T-cell (primary cell): ENCODE measurements at regions not wholly inside any gene's neighbourhood (a gene's known extent, or its start where the extent isn't known, plus 50 kb on each side); places are given as distances from the start of the nearest gene placed in this dataset.
"Not testable (repeated sequence)": the region's sequence is repeated elsewhere in the genome, so short reads cannot be mapped to it uniquely, and the experiment has no call there.

Experiments used
- ATAC-seq, 4 experiments: fragments of 200-7000 bp in 3 of 4; fragments of 150-1000 bp in 1 of 4; cut with Tn5 transposase; replicated peaks in 1 of 4; 1 replicate in 3 of 4; 2 replicates in 1 of 4; pipeline ENCODE4 v1.10.0; 2021; ENCODE audit warnings: moderate library complexity in 3 of 4, mild to moderate bottlenecking in 2 of 4, moderate number of reproducible peaks in 1 of 4
- CTCF ChIA-PET, 2 donors: fragments of 300-600 bp; sonication (Branson Sonifier 250); formaldehyde crosslinking; loops; one replicate each; lab custom pipeline; 2022; ENCODE audit warnings: antibody characterized with exemption in 2 of 2; lab: Charles Lee
- POLR2A ChIA-PET, 2 donors: fragments of 300-600 bp; sonication (Branson Sonifier 250); formaldehyde crosslinking; loops; one replicate each; lab custom pipeline; 2022; ENCODE audit warnings: antibody characterized with exemption in 2 of 2; lab: Charles Lee
- DNase-seq, 35 experiments: peaks; one replicate each; pipeline versions ENCODE4 v3.0.0 to v3.0.0-alpha.2; 2013 to 2023
- H3K27ac ChIP-seq: one replicate; pipeline ENCODE4 v1.5.1; 2013; ENCODE audit warnings: low read length
- H3K27me3 ChIP-seq, 2 experiments: replicated peaks in 1 of 2; 1 replicate in 1 of 2; 2 replicates in 1 of 2; pipeline versions ENCODE4 v1.6.1 to v1.7.0; 2013; ENCODE audit warnings: low read length in 1 of 2, mixed read lengths in 1 of 2; ENCODE audit not compliant: control insufficient read depth in 2 of 2, insufficient read depth in 2 of 2; ENCODE audit errors: extremely low read depth in 1 of 2
- H3K36me3 ChIP-seq, 2 donors: 1 replicate in 1 of 2; 2 replicates in 1 of 2; pipeline versions ENCODE4 v1.6.1 to v1.7.0; 2013; ENCODE audit warnings: low read length in 1 of 2; ENCODE audit not compliant: control insufficient read depth in 2 of 2, insufficient read depth in 1 of 2; ENCODE audit errors: extremely low read depth in 1 of 2
- H3K4me1 ChIP-seq, 2 experiments: 1 replicate in 1 of 2; 2 replicates in 1 of 2; pipeline versions ENCODE4 v1.6.1 to v1.7.0; 2013; ENCODE audit warnings: low read length in 2 of 2, mixed read lengths in 1 of 2; ENCODE audit not compliant: insufficient read depth in 2 of 2, control insufficient read depth in 1 of 2; ENCODE audit errors: extremely low read depth in 1 of 2
- H3K4me3 ChIP-seq, 2 donors: 1 replicate in 1 of 2; 2 replicates in 1 of 2; pipeline versions ENCODE4 v1.5.1 to v1.7.0; 2013; ENCODE audit warnings: mild to moderate bottlenecking in 2 of 2, low read length in 1 of 2, moderate library complexity in 1 of 2; ENCODE audit not compliant: control insufficient read depth in 1 of 2; ENCODE audit errors: extremely low read depth in 1 of 2
- H3K9me3 ChIP-seq: 2 replicates; pipeline ENCODE4 v1.7.0; 2013
- H3K27ac Mint-ChIP-seq, 2 donors: one replicate each; pipeline ENCODE4 v1.8.0; 2020 to 2021; ENCODE audit warnings: mild to moderate bottlenecking in 2 of 2, mixed read lengths in 2 of 2
- H3K27me3 Mint-ChIP-seq, 2 donors: one replicate each; pipeline ENCODE4 v1.8.0; 2021 to 2022; ENCODE audit warnings: mixed read lengths in 2 of 2
- H3K36me3 Mint-ChIP-seq: one replicate; pipeline ENCODE4 v1.8.0; 2021; ENCODE audit warnings: mixed read lengths
- H3K4me1 Mint-ChIP-seq, 3 donors: one replicate each; pipeline ENCODE4 v1.8.0; 2020 to 2022; ENCODE audit warnings: mixed read lengths in 3 of 3, mild to moderate bottlenecking in 1 of 3
- H3K4me3 Mint-ChIP-seq, 3 donors: one replicate each; pipeline ENCODE4 v1.8.0; 2020 to 2022; ENCODE audit warnings: mild to moderate bottlenecking in 3 of 3, mixed read lengths in 3 of 3, moderate library complexity in 3 of 3
- H3K9me3 Mint-ChIP-seq, 3 donors: one replicate each; pipeline ENCODE4 v1.8.0; 2020 to 2022; ENCODE audit warnings: mixed read lengths in 3 of 3
- WGBS: methylation state at CpG from one replicate; pipeline ENCODE4 v1.1.5; 2013; ENCODE audit warnings: missing lambda C conversion rate; ENCODE audit not compliant: insufficient coverage; 5-methylcytosine and 5-hydroxymethylcytosine counted together

GRCh38 chrX:85808217-85808616 is 239.1 kb downstream of the CHM start:
- ATAC-seq, result no peak
- no peaks in the 10 kb centered on the region for H3K36me3 ChIP-seq
- Mint-ChIP-seq H3K36me3 (no peaks in the 10 kb centered on the region), H3K27me3 (no peaks in the 10 kb centered on the region), H3K9me3 (peaks cover 17 to 23% (median 18%) of the 10 kb centered on the region in 3 donors), H3K4me3 (no peak overlapping the region), H3K4me1 (no peaks in the 10 kb centered on the region), H3K27ac (no peak overlapping the region)
- H3K4me1 ChIP-seq, result no peaks in the 10 kb centered on the region
- peaks cover 0 to 7% of the 10 kb centered on the region in 2 experiments for H3K27me3 ChIP-seq
- no peak overlapping the region for H3K4me3 ChIP-seq
- no peak overlapping the region for H3K27ac ChIP-seq
- WGBS, result 80% methylated on average over 2 of the region's 6 CpGs
- CTCF ChIA-PET, result no interaction called here
- H3K9me3 ChIP-seq, result peaks cover 3% of the 10 kb centered on the region
- POLR2A ChIA-PET, result interaction anchor here in 1 of 2 donors (0.6 kb wide), 1 partner anchor 296 kb away, joined by 3 read pairs; no protein-coding TSS in a partner anchor
- no peak for DNase-seq

GRCh38 chrX:85772391-85772790 is 275.0 kb downstream of the CHM start:
- H3K4me1 Mint-ChIP-seq, H3K27ac Mint-ChIP-seq, POLR2A ChIA-PET, H3K27me3 Mint-ChIP-seq, H3K36me3 ChIP-seq, DNase-seq, H3K27me3 ChIP-seq, ATAC-seq, H3K9me3 ChIP-seq, H3K4me3 Mint-ChIP-seq, H3K9me3 Mint-ChIP-seq, H3K4me1 ChIP-seq, CTCF ChIA-PET, H3K36me3 Mint-ChIP-seq, H3K27ac ChIP-seq, H3K4me3 ChIP-seq: not testable (repeated sequence)
- 75% methylated on average over 5 of the region's 8 CpGs for WGBS

GRCh38 chrX:85765651-85766050 is 281.7 kb downstream of the CHM start:
- Mint-ChIP-seq H3K4me1 (no peaks in the 10 kb centered on the region), H3K27me3 (peaks cover 0 to 7% of the 10 kb centered on the region in 2 donors), H3K9me3 (peaks cover 0 to 4% (median 0%) of the 10 kb centered on the region in 3 donors), H3K27ac (no peak overlapping the region), H3K36me3 (no peaks in the 10 kb centered on the region), H3K4me3 (no peak overlapping the region)
- DNase-seq, result no peak
- ChIA-PET CTCF (no interaction called here), POLR2A (no interaction called here)
- Histone ChIP-seq H3K27me3 (no peaks in the 10 kb centered on the region), H3K4me1 (no peaks in the 10 kb centered on the region), H3K4me3 (no peak overlapping the region), H3K27ac (no peak overlapping the region), H3K9me3 (no peaks in the 10 kb centered on the region), H3K36me3 (no peaks in the 10 kb centered on the region)
- ATAC-seq, result no peak
- no CpG with 5 or more reads among the region's 3 CpGs for WGBS

- DNase-seq, H3K36me3 Mint-ChIP-seq, H3K9me3 ChIP-seq, POLR2A ChIA-PET, H3K27ac ChIP-seq, H3K4me1 Mint-ChIP-seq, ATAC-seq, H3K4me1 ChIP-seq, H3K27me3 Mint-ChIP-seq, H3K27ac Mint-ChIP-seq, H3K4me3 Mint-ChIP-seq, H3K27me3 ChIP-seq, CTCF ChIA-PET, H3K36me3 ChIP-seq, H3K4me3 ChIP-seq: not testable (repeated sequence)
- no CpG with 5 or more reads among the region's 2 CpGs for WGBS
- peaks cover 4 to 12% (median 12%) of the 10 kb centered on the region in 3 donors for H3K9me3 Mint-ChIP-seq
Measured at GRCh38 chrX:85723025-85723424, 324.3 kb downstream of the CHM start.

- H3K27me3 ChIP-seq, H3K9me3 ChIP-seq, POLR2A ChIA-PET, H3K4me1 Mint-ChIP-seq, H3K36me3 Mint-ChIP-seq, H3K27ac ChIP-seq, H3K4me1 ChIP-seq, H3K27me3 Mint-ChIP-seq, DNase-seq, ATAC-seq, H3K27ac Mint-ChIP-seq, H3K4me3 Mint-ChIP-seq, H3K9me3 Mint-ChIP-seq, H3K36me3 ChIP-seq, CTCF ChIA-PET, H3K4me3 ChIP-seq: not testable (repeated sequence)
- WGBS, result no CpG with 5 or more reads among the region's 1 CpG
Measured at GRCh38 chrX:85703233-85703632, 323.8 kb upstream of the POF1B start.

GRCh38 chrX:85698921-85699320 is 319.5 kb upstream of the POF1B start:
- Mint-ChIP-seq H3K27me3 (peaks cover 0 to 8% of the 10 kb centered on the region in 2 donors), H3K4me1 (no peaks in the 10 kb centered on the region), H3K27ac (no peak overlapping the region), H3K36me3 (no peaks in the 10 kb centered on the region), H3K4me3 (no peak overlapping the region), H3K9me3 (peaks cover 3 to 13% (median 4%) of the 10 kb centered on the region in 3 donors)
- no CpG with 5 or more reads among the region's 5 CpGs for WGBS
- no peak overlapping the region for H3K27ac ChIP-seq
- no peak overlapping the region for H3K4me3 ChIP-seq
- H3K27me3 ChIP-seq, result no peaks in the 10 kb centered on the region
- DNase-seq, result no peak
- ChIA-PET POLR2A (interaction anchor here in 1 of 2 donors (0.6 kb wide), 1 partner anchor 10 kb away, joined by 3 read pairs; no protein-coding TSS in a partner anchor), CTCF (no interaction called here)
- no peak for ATAC-seq
- H3K36me3 ChIP-seq, result no peaks in the 10 kb centered on the region
- no peaks in the 10 kb centered on the region for H3K4me1 ChIP-seq
- no peaks in the 10 kb centered on the region for H3K9me3 ChIP-seq

- no peaks in the 10 kb centered on the region for H3K27me3 ChIP-seq
- WGBS, result 33% methylated on average over 1 of the region's 5 CpGs
- Mint-ChIP-seq H3K27me3 (no peaks in the 10 kb centered on the region), H3K36me3 (no peaks in the 10 kb centered on the region), H3K9me3 (peaks cover 0 to 13% (median under 1%) of the 10 kb centered on the region in 3 donors), H3K4me3 (no peak overlapping the region), H3K4me1 (no peaks in the 10 kb centered on the region), H3K27ac (no peak overlapping the region)
- CTCF ChIA-PET, result interaction anchor here in 1 of 2 donors (0.6 kb wide), 1 partner anchor 1050 kb away, joined by 4 read pairs; no protein-coding TSS in a partner anchor
- ATAC-seq, result no peak
- POLR2A ChIA-PET, result no interaction called here
- no peaks in the 10 kb centered on the region for H3K4me1 ChIP-seq
- no peak overlapping the region for H3K4me3 ChIP-seq
- H3K9me3 ChIP-seq, result no peaks in the 10 kb centered on the region
- H3K27ac ChIP-seq, result no peak overlapping the region
- no peak for DNase-seq
- no peaks in the 10 kb centered on the region for H3K36me3 ChIP-seq
Measured at GRCh38 chrX:85685843-85686242, 306.4 kb upstream of the POF1B start.
